ENCODE measurements at regions not wholly inside any gene's neighbourhood (a gene's known extent, or its start where the extent isn't known, plus 50 kb on each side); places are given as distances from the start of the nearest gene placed in this dataset.
"Not testable (repeated sequence)": the region's sequence is repeated elsewhere in the genome, so short reads cannot be mapped to it uniquely, and the experiment has no call there.

DNA sequence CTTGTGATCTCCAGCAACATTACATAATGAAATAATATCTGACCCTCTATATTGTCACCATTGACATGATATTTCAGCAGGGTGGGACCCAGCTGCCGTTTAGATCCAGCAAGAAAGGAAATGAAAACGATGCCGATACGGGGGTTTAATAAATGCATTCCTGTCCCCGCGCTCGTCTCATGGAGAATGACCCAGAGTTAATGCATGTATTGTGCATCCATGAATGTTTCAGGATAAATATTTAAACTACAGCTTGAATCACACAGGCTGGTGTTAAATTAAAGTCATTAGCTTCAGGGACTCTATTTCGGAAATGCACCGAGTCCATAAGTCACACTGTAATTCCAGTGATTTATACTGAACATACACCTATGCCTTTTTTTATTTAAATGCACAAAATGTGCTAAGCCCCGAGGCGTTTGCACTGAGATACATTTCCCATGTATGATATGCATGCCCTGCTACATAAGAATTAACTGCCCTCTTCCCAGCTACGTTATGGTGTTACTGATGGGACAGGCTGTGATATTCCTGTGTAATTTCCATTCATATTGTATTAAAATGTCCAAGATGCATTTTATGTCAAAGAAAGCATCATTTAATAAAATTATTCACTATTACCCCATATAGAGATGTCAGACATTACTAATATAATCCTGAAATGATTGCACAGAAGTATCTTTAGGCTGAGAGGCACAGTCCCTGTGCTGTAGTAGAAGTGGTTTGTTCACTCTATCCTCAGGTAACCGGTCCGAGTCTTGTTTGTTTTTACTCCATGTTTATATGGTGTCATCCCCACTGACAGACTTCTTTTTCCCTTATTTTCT lies 109.3 kb upstream of the ZNF516 start:
- in situ Hi-C loops (cut with HindIII; ENCODE audit: low pct_unique_long_range_greater_than_20kb, low sequenced_read_pairs) (no loop called here), intact Hi-C loops (cut with micrococcal nuclease; ENCODE audit: unreplicated experiment) (no loop called here)
- Histone ChIP-seq H3K4me1 (ENCODE audit: control insufficient read depth, insufficient read depth, low read length) (no peaks in the 10 kb centered on the region), H3K36me3 (ENCODE audit: control insufficient read depth, insufficient read depth, low read length) (no peaks in the 10 kb centered on the region), H3K4me3 (ENCODE audit: low read depth in 2 of 2, low read length in 2 of 2) (no peak overlapping the region), H3K27me3 (ENCODE audit: control insufficient read depth, insufficient read depth, low read length) (peaks cover 13% of the 10 kb centered on the region), H3K9me3 (ENCODE audit: control insufficient read depth, insufficient read depth, low read depth, low read length) (no peaks in the 10 kb centered on the region), H3K27ac (ENCODE audit: low read length) (no peak overlapping the region)
- TF ChIP-seq, protein P1, sequence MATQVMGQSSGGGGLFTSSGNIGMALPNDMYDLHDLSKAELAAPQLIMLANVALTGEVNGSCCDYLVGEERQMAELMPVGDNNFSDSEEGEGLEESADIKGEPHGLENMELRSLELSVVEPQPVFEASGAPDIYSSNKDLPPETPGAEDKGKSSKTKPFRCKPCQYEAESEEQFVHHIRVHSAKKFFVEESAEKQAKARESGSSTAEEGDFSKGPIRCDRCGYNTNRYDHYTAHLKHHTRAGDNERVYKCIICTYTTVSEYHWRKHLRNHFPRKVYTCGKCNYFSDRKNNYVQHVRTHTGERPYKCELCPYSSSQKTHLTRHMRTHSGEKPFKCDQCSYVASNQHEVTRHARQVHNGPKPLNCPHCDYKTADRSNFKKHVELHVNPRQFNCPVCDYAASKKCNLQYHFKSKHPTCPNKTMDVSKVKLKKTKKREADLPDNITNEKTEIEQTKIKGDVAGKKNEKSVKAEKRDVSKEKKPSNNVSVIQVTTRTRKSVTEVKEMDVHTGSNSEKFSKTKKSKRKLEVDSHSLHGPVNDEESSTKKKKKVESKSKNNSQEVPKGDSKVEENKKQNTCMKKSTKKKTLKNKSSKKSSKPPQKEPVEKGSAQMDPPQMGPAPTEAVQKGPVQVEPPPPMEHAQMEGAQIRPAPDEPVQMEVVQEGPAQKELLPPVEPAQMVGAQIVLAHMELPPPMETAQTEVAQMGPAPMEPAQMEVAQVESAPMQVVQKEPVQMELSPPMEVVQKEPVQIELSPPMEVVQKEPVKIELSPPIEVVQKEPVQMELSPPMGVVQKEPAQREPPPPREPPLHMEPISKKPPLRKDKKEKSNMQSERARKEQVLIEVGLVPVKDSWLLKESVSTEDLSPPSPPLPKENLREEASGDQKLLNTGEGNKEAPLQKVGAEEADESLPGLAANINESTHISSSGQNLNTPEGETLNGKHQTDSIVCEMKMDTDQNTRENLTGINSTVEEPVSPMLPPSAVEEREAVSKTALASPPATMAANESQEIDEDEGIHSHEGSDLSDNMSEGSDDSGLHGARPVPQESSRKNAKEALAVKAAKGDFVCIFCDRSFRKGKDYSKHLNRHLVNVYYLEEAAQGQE (IDR thresholded peaks at IDR 0.05; ENCODE audit: insufficient read depth in 1 of 2, low read depth in 2 of 2, low read length in 1 of 2), result no peak
- TF ChIP-seq CTCF (IDR thresholded peaks at IDR 0.05), result no peak
- no peak for TF ChIP-seq TCF7L2 (IDR thresholded peaks at IDR 0.05; ENCODE audit: low read depth, low read length)
- no peak for TF ChIP-seq POLR2AphosphoS5 (IDR thresholded peaks at IDR 0.05; ENCODE audit: low read depth, low read length)
- no peak for TF ChIP-seq SIN3A (IDR thresholded peaks at IDR 0.05; ENCODE audit: borderline replicate concordance, insufficient read depth, low read depth, low read length)
- CTCF ChIA-PET, result interaction anchor here (0.6 kb wide), 1 partner anchor 80 kb away, joined by 4 read pairs; no protein-coding TSS in a partner anchor
- no peak for DNase-seq (ENCODE audit: low read depth, low spot score)
- no TSS peak for BruUV-seq (replicated peaks)
- POLR2A ChIA-PET, result interaction anchor here (0.6 to 0.7 kb wide), 2 partner anchors 83 to 286 kb away, joined by 3 to 4 read pairs; no protein-coding TSS in a partner anchor
- no peak for ATAC-seq

- no peaks in the 10 kb centered on the region for H3K9me3 ChIP-seq (ENCODE audit: control insufficient read depth, insufficient read depth, low read depth, low read length)
- TF ChIP-seq CTCF (IDR thresholded peaks at IDR 0.05) (no peak), TCF7L2 (IDR thresholded peaks at IDR 0.05; ENCODE audit: low read depth, low read length) (no peak), POLR2AphosphoS5 (IDR thresholded peaks at IDR 0.05; ENCODE audit: low read depth, low read length) (no peak), SIN3A (IDR thresholded peaks at IDR 0.05; ENCODE audit: borderline replicate concordance, insufficient read depth, low read depth, low read length) (no peak)
- TF ChIP-seq, protein P1 (IDR thresholded peaks at IDR 0.05; ENCODE audit: insufficient read depth in 1 of 2, low read depth in 2 of 2, low read length in 1 of 2), result no peak
- POLR2A ChIA-PET, result no interaction called here
- H3K27me3 ChIP-seq (ENCODE audit: control insufficient read depth, insufficient read depth, low read length), result peaks cover 13% of the 10 kb centered on the region
- CTCF ChIA-PET, result no interaction called here
- H3K4me1 ChIP-seq (ENCODE audit: control insufficient read depth, insufficient read depth, low read length), result no peaks in the 10 kb centered on the region
- ATAC-seq (no peak), DNase-seq (ENCODE audit: low read depth, low spot score) (no peak)
- intact Hi-C loops (cut with micrococcal nuclease; ENCODE audit: unreplicated experiment) (no loop called here), in situ Hi-C loops (cut with HindIII; ENCODE audit: low pct_unique_long_range_greater_than_20kb, low sequenced_read_pairs) (no loop called here)
- no peaks in the 10 kb centered on the region for H3K36me3 ChIP-seq (ENCODE audit: control insufficient read depth, insufficient read depth, low read length)
- no TSS peak for BruUV-seq (replicated peaks)
- H3K27ac ChIP-seq (ENCODE audit: low read length), result no peak overlapping the region
- H3K4me3 ChIP-seq (ENCODE audit: low read depth in 2 of 2, low read length in 2 of 2), result no peak overlapping the region
Measured at GRCh38 chr18:76602191-76602590, 107.1 kb upstream of the ZNF516 start.

DNA sequence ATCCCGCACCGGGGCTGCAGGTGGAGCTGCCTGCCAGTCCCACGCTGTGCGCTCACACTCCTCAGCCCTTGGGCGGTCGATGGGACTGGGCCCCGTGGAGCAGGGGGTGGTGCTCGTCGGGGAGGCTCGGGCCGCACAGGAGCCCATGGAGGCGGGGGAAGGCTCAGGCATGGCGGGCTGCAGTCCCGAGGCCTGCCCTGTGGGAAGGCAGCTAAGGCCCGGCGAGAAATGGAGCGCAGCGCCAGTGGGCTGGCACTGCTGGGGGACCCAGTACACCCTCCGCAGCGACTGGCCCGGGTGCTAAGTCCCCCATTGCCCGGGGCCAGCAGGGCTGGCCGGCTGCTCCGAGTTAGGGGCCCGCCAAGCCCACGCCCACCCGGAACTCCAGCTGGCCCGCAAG lies 105.0 kb upstream of the ZNF516 start:
- H3K4me1 ChIP-seq (ENCODE audit: control insufficient read depth, insufficient read depth, low read length); H3K27ac ChIP-seq (ENCODE audit: low read length); H3K9me3 ChIP-seq (ENCODE audit: control insufficient read depth, insufficient read depth, low read depth, low read length); H3K36me3 ChIP-seq (ENCODE audit: control insufficient read depth, insufficient read depth, low read length); H3K4me3 ChIP-seq (ENCODE audit: low read depth in 2 of 2, low read length in 2 of 2); DNase-seq (ENCODE audit: low read depth, low spot score); intact Hi-C loops (cut with micrococcal nuclease; ENCODE audit: unreplicated experiment); CTCF ChIA-PET; BruUV-seq (replicated peaks); POLR2A ChIA-PET; in situ Hi-C loops (cut with HindIII; ENCODE audit: low pct_unique_long_range_greater_than_20kb, low sequenced_read_pairs); ATAC-seq: not testable (repeated sequence)
- H3K27me3 ChIP-seq (ENCODE audit: control insufficient read depth, insufficient read depth, low read length), result peaks cover 16% of the 10 kb centered on the region
